Thoracic aorta (tissue), 2 donors: ENCODE measurements at regions not wholly inside any gene's neighbourhood (a gene's known extent, or its start where the extent isn't known, plus 50 kb on each side); places are given as distances from the start of the nearest gene placed in this dataset.
"Not testable (repeated sequence)": the region's sequence is repeated elsewhere in the genome, so short reads cannot be mapped to it uniquely, and the experiment has no call there.

ENCODE experiments used
- ATAC-seq: fragments of 150-250 bp; one replicate; pipeline ENCODE4 v1.8.0; 2017; ENCODE audit warnings: low read depth; ENCODE audit not compliant: insufficient number of reproducible peaks, low FRiP score
- DNase-seq: peaks from one replicate; pipeline ENCODE4 v3.0.0-alpha.2; 2020; ENCODE audit warnings: low spot score
- H3K27ac ChIP-seq, 2 donors: fragments of 200-600 bp; sonication (generic); 1 replicate in 1 of 2; 2 replicates in 1 of 2; pipeline ENCODE4 v1.5.1; 2016; ENCODE audit warnings: mild to moderate bottlenecking in 2 of 2, moderate library complexity in 2 of 2
- H3K27me3 ChIP-seq: fragments of 200-600 bp; sonication (generic); replicated peaks from 2 replicates; pipeline ENCODE4 v1.6.0; 2016; ENCODE audit warnings: mild to moderate bottlenecking; ENCODE audit not compliant: insufficient read depth
- H3K36me3 ChIP-seq: fragments of 200-600 bp; sonication (generic); one replicate; pipeline ENCODE4 v1.5.1; 2016
- H3K4me1 ChIP-seq, 2 donors: fragments of 200-600 bp; sonication (generic); 1 replicate in 1 of 2; 2 replicates in 1 of 2; pipeline versions ENCODE4 v1.5.1 to v1.6.0; 2016; ENCODE audit warnings: low read depth in 2 of 2, mild to moderate bottlenecking in 1 of 2; ENCODE audit not compliant: control insufficient read depth in 1 of 2
- H3K4me3 ChIP-seq: fragments of 200-600 bp; sonication (generic); 2 replicates; pipeline ENCODE4 v1.5.1; 2016; ENCODE audit warnings: mild to moderate bottlenecking
- H3K9me3 ChIP-seq: fragments of 200-600 bp; sonication (generic); 2 replicates; pipeline ENCODE4 v1.5.1; 2016
- TF ChIP-seq, protein P1 (sequence below): fragments of 200-600 bp; sonication (generic); IDR thresholded peaks from one replicate; pipeline ENCODE4 v1.5.1; 2019; ENCODE audit warnings: antibody characterized with exemption

DNA sequence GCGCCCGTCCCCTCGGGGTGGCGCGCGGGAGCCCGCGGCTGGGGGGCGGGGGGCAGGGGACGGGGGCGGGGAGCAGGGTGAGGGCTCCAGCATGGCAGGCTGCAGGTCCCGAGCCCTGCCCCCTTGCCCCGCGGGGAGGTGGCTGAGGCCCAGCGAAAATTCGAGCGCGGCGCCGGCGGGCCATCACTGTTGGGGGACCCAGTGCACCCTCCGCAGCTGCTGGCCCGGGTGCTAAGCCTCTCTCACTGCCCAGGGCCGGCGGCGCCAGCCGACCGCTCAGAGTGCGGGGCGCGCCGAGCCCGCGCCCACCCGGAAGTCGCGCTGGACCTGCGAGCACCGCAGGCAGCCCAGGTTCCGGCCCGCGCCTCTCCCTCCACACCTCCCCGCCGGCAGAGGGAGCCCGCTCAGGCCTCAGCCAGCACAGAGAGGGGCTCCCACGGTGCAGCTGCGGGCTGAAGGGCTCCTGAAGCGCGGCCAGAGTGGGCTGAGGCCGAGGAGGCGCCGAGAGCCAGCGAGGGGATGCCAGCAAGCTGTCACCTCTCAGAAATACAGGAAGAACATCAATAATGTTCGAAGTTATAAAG lies 290.8 kb upstream of the PRSS16 start:
- not testable (repeated sequence) for H3K4me1 ChIP-seq, ATAC-seq, H3K27me3 ChIP-seq, H3K36me3 ChIP-seq, DNase-seq, H3K9me3 ChIP-seq
- peak overlapping the region; percentile 80 for H3K4me3 ChIP-seq
- H3K27ac ChIP-seq: peak overlapping the region; percentile 43 to 60
- TF ChIP-seq, protein P1, sequence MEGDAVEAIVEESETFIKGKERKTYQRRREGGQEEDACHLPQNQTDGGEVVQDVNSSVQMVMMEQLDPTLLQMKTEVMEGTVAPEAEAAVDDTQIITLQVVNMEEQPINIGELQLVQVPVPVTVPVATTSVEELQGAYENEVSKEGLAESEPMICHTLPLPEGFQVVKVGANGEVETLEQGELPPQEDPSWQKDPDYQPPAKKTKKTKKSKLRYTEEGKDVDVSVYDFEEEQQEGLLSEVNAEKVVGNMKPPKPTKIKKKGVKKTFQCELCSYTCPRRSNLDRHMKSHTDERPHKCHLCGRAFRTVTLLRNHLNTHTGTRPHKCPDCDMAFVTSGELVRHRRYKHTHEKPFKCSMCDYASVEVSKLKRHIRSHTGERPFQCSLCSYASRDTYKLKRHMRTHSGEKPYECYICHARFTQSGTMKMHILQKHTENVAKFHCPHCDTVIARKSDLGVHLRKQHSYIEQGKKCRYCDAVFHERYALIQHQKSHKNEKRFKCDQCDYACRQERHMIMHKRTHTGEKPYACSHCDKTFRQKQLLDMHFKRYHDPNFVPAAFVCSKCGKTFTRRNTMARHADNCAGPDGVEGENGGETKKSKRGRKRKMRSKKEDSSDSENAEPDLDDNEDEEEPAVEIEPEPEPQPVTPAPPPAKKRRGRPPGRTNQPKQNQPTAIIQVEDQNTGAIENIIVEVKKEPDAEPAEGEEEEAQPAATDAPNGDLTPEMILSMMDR: peak; percentile 37

DNA sequence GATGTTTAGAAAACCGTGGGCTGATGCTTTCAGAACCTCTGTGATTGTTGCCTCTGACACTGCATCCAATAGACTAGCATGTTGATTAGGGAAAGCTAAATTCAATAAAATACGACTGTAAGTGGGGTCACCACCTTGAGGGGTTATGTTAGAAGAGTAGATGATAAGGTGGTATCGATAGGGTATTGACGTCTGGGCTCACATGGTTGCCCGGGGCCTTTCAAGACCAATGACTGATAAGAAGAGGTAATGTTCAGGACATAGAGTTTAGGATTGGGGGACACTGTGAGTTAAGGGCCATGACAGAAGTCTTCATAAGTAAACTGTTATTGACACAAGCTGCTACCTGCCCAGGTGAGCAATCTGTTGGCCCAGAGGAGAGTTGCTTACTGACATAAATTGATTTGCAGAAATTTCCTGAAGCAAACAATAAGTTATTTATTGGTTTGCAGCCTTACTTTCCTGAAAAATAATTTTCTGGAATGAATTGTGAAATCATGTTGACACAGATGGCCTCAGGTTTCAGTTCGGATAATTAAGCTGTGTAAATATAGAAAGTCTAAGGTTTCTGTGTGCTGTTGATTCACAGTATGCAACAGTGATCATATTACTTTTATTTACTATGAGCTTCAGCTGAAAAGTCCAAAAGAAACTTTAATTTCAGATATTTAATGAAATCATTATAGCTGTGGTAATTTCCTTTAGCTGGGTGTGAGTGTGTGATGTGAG lies 289.9 kb upstream of the PRSS16 start:
- not testable (repeated sequence) for H3K36me3 ChIP-seq, ATAC-seq, H3K4me1 ChIP-seq, DNase-seq, H3K27ac ChIP-seq, H3K9me3 ChIP-seq, H3K27me3 ChIP-seq
- H3K4me3 ChIP-seq: peak overlapping the region; percentile 80

DNA sequence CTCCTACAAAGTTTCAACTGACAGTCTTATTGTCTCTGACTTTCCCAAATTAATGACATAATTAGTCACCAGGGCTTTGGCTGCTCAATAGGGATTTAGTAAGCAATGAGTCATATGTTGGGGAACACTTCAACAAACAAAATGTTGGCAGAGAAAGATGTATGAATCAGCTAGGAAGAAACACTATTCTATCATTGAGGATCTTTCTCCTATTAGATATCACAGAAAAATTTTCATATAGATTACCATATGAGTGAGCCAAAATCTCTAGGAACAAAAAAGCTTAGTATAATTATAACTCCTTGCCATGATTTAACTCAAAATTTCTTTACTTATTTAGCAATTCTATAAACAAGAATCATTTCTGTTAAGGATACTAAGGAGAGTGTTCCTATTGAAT lies 286.3 kb upstream of the PRSS16 start:
- H3K27ac ChIP-seq, H3K4me1 ChIP-seq, DNase-seq, ATAC-seq, H3K9me3 ChIP-seq, H3K36me3 ChIP-seq, H3K27me3 ChIP-seq, H3K4me3 ChIP-seq: not testable (repeated sequence)

DNA sequence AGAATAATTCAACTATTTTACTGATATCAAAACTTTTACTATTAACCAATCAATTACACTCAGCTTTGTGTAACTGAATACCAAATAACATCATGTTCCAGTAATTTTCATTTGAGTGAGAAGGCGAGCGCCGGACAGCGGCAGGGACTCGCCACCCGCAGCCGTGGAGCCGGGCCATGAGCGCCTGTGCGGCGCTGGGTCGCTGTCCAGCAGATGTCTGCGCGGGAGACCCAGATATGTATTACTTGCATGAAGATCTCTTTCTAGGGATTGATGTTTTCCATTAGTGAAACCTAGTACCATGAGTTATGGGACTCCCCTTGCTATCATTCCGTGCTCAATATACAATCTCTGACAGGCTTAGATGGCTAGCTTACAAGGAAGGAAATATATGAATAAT lies 245.1 kb upstream of the PRSS16 start:
- DNase-seq (no peak), ATAC-seq (no peak)
- H3K9me3 ChIP-seq: no peaks in the 10 kb centered on the region
- TF ChIP-seq, protein P1: no peak
- H3K27ac ChIP-seq: no peak overlapping the region
- H3K36me3 ChIP-seq: no peaks in the 10 kb centered on the region
- no peak overlapping the region for H3K4me3 ChIP-seq
- H3K27me3 ChIP-seq: no peaks in the 10 kb centered on the region
- no peaks in the 10 kb centered on the region for H3K4me1 ChIP-seq

DNA sequence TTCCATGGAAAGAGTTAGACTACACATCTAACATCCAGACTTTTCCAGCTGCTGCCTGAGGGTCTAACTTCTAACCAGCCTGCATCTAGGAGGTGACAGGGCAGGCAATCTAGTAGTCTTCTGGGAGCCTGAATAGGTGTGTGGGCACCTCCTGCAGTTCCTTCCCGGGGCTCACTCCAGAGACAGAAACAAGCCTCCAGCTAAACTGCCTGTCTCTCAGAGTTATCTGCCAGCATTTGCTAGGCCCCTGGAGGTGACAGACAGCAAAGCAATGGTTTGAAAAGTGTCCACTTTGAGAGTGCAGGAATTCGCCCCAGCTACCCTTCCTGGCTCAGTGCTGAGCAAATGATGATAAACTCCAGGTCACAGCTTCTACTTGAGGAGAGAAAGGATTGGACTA lies 240.5 kb upstream of the PRSS16 start:
- Histone ChIP-seq H3K4me3 (no peak overlapping the region), H3K9me3 (peaks cover 16% of the 10 kb centered on the region), H3K27me3 (no peaks in the 10 kb centered on the region), H3K27ac (no peak overlapping the region), H3K4me1 (no peaks in the 10 kb centered on the region), H3K36me3 (no peaks in the 10 kb centered on the region)
- no peak for DNase-seq
- TF ChIP-seq, protein P1: no peak
- ATAC-seq: no peak

DNA sequence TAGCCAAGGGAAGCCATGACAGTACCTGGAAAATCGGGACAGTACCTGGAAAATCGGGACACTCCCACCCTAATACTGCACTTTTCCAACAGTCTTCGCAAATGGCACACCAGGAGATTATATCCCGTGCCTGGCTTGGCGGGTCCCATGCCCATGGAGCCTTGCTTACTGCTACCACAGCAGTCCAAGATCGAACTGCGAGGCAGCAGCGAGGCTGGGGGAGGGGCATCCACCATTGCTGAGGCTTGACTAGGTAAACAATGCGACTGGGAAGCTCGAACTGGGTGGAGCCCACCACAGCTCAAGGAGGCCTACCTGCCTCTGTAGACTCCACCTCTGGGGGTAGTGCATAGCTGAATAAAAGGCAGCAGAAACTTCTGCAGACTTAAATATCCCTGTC lies 238.9 kb upstream of the PRSS16 start:
- not testable (repeated sequence) for H3K27me3 ChIP-seq, ATAC-seq, H3K27ac ChIP-seq, H3K4me3 ChIP-seq, H3K4me1 ChIP-seq, H3K36me3 ChIP-seq, DNase-seq
- H3K9me3 ChIP-seq: peaks cover 19% of the 10 kb centered on the region

DNA sequence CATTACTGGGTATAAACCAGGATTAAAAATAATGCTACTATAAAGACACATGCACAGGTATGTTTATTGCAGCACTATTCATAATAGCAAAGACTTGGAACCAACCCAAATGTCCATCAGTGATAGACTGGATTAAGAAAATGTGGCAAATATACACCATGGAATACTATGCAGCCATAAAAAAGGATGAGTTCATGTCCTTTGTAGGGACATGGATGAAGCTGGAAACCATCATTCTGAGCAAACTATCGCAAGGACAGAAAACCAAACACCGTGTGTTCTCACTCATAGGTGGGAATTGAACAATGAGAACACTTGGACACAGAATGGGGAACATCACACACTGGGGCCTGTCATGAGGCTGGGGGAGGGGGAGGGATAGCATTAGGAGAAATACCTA lies 233.4 kb upstream of the PRSS16 start:
- not testable (repeated sequence) for H3K36me3 ChIP-seq, DNase-seq, H3K4me3 ChIP-seq, H3K4me1 ChIP-seq, H3K27ac ChIP-seq, ATAC-seq, H3K27me3 ChIP-seq
- H3K9me3 ChIP-seq: peaks cover 11% of the 10 kb centered on the region
